Epithelial cell of proximal tubule (primary cell): ENCODE measurements at regions not wholly inside any gene's neighbourhood (a gene's known extent, or its start where the extent isn't known, plus 50 kb on each side); places are given as distances from the start of the nearest gene placed in this dataset.

ENCODE experiments used
- DNase-seq: peaks from one replicate; pipeline ENCODE4 v3.0.0-alpha.2; 2011; ENCODE audit warnings: low read depth
- H3K4me3 ChIP-seq: 2 replicates; pipeline ENCODE4 v1.5.1; 2011; ENCODE audit warnings: low read depth, mild to moderate bottlenecking, low read length
- CTCF ChIP-seq: conservative IDR thresholded peaks from 2 replicates; pipeline ENCODE4 v1.5.1; 2012; ENCODE audit warnings: low read depth, mild to moderate bottlenecking, low read length

- H3K4me3 ChIP-seq, result no peak overlapping the region
- no peak for TF ChIP-seq CTCF
- no peak for DNase-seq
Measured at GRCh38 chr4:159043861-159044260, 59.0 kb upstream of the RAPGEF2 start.

- no peak for DNase-seq
- no peak overlapping the region for H3K4me3 ChIP-seq
- no peak for TF ChIP-seq CTCF
Measured at GRCh38 chr4:159045321-159045720, 57.6 kb upstream of the RAPGEF2 start.

GRCh38 chr4:159046683-159047082 is 56.2 kb upstream of the RAPGEF2 start:
- DNase-seq, result no peak
- TF ChIP-seq CTCF, result no peak
- no peak overlapping the region for H3K4me3 ChIP-seq

GRCh38 chr4:159047478-159048165 is 55.3 kb upstream of the RAPGEF2 start:
- peak overlapping the region; percentile 53 for H3K4me3 ChIP-seq
- DNase-seq, result no peak
- TF ChIP-seq CTCF, result no peak

- TF ChIP-seq CTCF, result no peak
Measured at GRCh38 chr4:159048166-159048886, 54.6 kb upstream of the RAPGEF2 start.

GRCh38 chr4:159049780-159050375 is 53.0 kb upstream of the RAPGEF2 start:
- TF ChIP-seq CTCF, result no peak
- H3K4me3 ChIP-seq, result no peak overlapping the region
- no peak for DNase-seq

More at GRCh38 chr4:159048166-159048886, 54.6 kb upstream of the RAPGEF2 start:
- no peak for DNase-seq
- peak overlapping the region; percentile 53 for H3K4me3 ChIP-seq
